ENCODE measurements at regions not wholly inside any gene's neighbourhood (a gene's known extent, or its start where the extent isn't known, plus 50 kb on each side); places are given as distances from the start of the nearest gene placed in this dataset.
A peak's percentile ranks its signal among the peaks of the same experiment; 100 is the strongest.

- Histone ChIP-seq H2BK5ac (ENCODE audit: low read depth, low read length) (no peak overlapping the region), H3K56ac (replicated peaks; ENCODE audit: insufficient read length, low read depth, low read length) (no peak overlapping the region), H4K8ac (ENCODE audit: extremely low read depth, insufficient read depth, low read length) (no peak overlapping the region), H4K5ac (ENCODE audit: insufficient read length, low read depth, low read length) (no peak overlapping the region), H3K4me2 (ENCODE audit: insufficient read depth in 1 of 2, low read depth in 2 of 2, low read length in 2 of 2) (no peak overlapping the region), H3K23ac (ENCODE audit: insufficient read length) (no peak overlapping the region), H2BK12ac (ENCODE audit: low read depth, low read length) (no peak overlapping the region), H3K9me3 (ENCODE audit: insufficient read depth in 2 of 2, low read depth in 1 of 2, low read length in 1 of 2) (no peaks in the 10 kb centered on the region), H3K23me2 (ENCODE audit: low read depth, low read length) (no peaks in the 10 kb centered on the region), H2AK5ac (ENCODE audit: low read depth, low read length) (no peak overlapping the region), H3K79me2 (ENCODE audit: control insufficient read depth in 1 of 2, insufficient read depth in 2 of 2, low read length in 2 of 2) (no peaks in the 10 kb centered on the region), H3K27ac (ENCODE audit: low read depth, low read length) (no peak overlapping the region), H3K18ac (ENCODE audit: extremely low read depth, low read length) (no peak overlapping the region), H3K14ac (ENCODE audit: insufficient read length) (no peak overlapping the region), H2BK20ac (ENCODE audit: low read length) (no peak overlapping the region), H2AFZ (ENCODE audit: low read length) (0 out of 2 replicates have a peak overlapping the region, but pooled peaks have one; percentile 0), H2BK15ac (ENCODE audit: low read length) (no peak overlapping the region), H3K4ac (replicated peaks; ENCODE audit: insufficient read length, low read depth, low read length) (no peak overlapping the region), H2BK120ac (replicated peaks; ENCODE audit: low read depth, low read length) (no peak overlapping the region), H3K27me3 (replicated peaks in 1 of 4; ENCODE audit: control insufficient read depth in 3 of 4, extremely low read depth in 1 of 4, insufficient read depth in 3 of 4, low read length in 3 of 4) (no peaks in the 10 kb centered on the region), H4K91ac (replicated peaks; ENCODE audit: insufficient read length, low read length) (no peak overlapping the region), H4K20me1 (replicated peaks in 1 of 2; ENCODE audit: control insufficient read depth in 1 of 2, insufficient read depth in 2 of 2, low read length in 2 of 2) (no peaks in the 10 kb centered on the region), H3K9ac (replicated peaks in 1 of 4; ENCODE audit: extremely low read depth in 1 of 4, low read depth in 3 of 4, low read length in 3 of 4) (no peak overlapping the region), H3K79me1 (ENCODE audit: low read depth, low read length) (no peaks in the 10 kb centered on the region), H3K36me3 (ENCODE audit: control insufficient read depth in 2 of 4, insufficient read depth in 4 of 4, low read length in 3 of 4) (no peaks in the 10 kb centered on the region), H3K4me3 (ENCODE audit: extremely low read depth in 1 of 4, insufficient read depth in 2 of 4, low read depth in 3 of 4, low read length in 4 of 4) (no peak overlapping the region), H3K4me1 (replicated peaks in 1 of 4; ENCODE audit: control insufficient read depth in 3 of 4, insufficient read depth in 4 of 4, low read length in 3 of 4) (no peaks in the 10 kb centered on the region)
- no peak for FAIRE-seq
- TF ChIP-seq RAD21 (IDR thresholded peaks at IDR 0.05 in 1 of 2, conservative IDR thresholded peaks at IDR 0.05 in 1 of 2; ENCODE audit: low read depth in 2 of 2, low read length in 2 of 2) (no peak), CBX5 (IDR thresholded peaks at IDR 0.05; ENCODE audit: low read depth, low read length) (no peak), FOSL1 (IDR thresholded peaks at IDR 0.05; ENCODE audit: insufficient read depth, low read depth, low read length) (no peak)
- TF ChIP-seq, protein P1, sequence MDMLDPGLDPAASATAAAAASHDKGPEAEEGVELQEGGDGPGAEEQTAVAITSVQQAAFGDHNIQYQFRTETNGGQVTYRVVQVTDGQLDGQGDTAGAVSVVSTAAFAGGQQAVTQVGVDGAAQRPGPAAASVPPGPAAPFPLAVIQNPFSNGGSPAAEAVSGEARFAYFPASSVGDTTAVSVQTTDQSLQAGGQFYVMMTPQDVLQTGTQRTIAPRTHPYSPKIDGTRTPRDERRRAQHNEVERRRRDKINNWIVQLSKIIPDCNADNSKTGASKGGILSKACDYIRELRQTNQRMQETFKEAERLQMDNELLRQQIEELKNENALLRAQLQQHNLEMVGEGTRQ (IDR thresholded peaks at IDR 0.05; ENCODE audit: low read length): no peak
- POLR2A ChIA-PET (ENCODE audit: partially characterized antibody): no interaction called here
- DNase-seq (ENCODE audit: low read depth in 1 of 2, low spot score in 2 of 2): no peak
- 89% methylated on average over 2 of the region's 2 CpGs; no CpG with 5 or more reads in 1 of the 2 experiments for WGBS, 2 experiments (ENCODE audit: extremely low coverage in 1 of 2, insufficient coverage in 1 of 2, insufficient read length in 1 of 2, insufficient replicate concordance in 2 of 2, low coverage in 1 of 2, low lambda C conversion rate in 2 of 2, missing lambda C conversion rate in 1 of 2)
- CTCF ChIA-PET (ENCODE audit: partially characterized antibody): interaction anchor here (1.1 kb wide), 1 partner anchor 67 kb away, joined by 3 read pairs; no protein-coding TSS in a partner anchor
These were observed 952.5 kb upstream of the ATXN8OS start for GRCh38 chr13:69155136-69155535.

All from H1 (cell line).